GM12878 (cell line): ENCODE measurements at regions not wholly inside any gene's neighbourhood (a gene's known extent, or its start where the extent isn't known, plus 50 kb on each side); places are given as distances from the start of the nearest gene placed in this dataset.

Experiments
- ATAC-seq: fragments of 200-7000 bp; cut with Tn5 transposase; 3 replicates; pipeline ENCODE4 v1.9.1; 2020; ENCODE audit warnings: mild to moderate bottlenecking, moderate library complexity
- BruUV-seq: library from RNA; stranded (reverse); fragments of 400-500 nt; replicated peaks from 2 replicates; lab custom pipeline; 2021; lab: Mats Ljungman, UMichigan
- CTCF ChIA-PET: fragments of 300-600 bp; sonication (Branson Sonifier 250); formaldehyde crosslinking; extraction: SDS; loops from one replicate; lab custom pipeline; 2021; ENCODE audit warnings: inconsistent platforms; lab: Yijun Ruan, JAX
- POLR2A ChIA-PET: fragments of 350-600 bp; formaldehyde crosslinking; extraction: SDS; loops from one replicate; lab custom pipeline; 2021; ENCODE audit warnings: inconsistent platforms; lab: Charles Lee
- RAD21 ChIA-PET: fragments of 300-600 bp; sonication (Branson Sonifier 250); formaldehyde crosslinking; loops from one replicate; lab custom pipeline; 2023; ENCODE audit warnings: antibody characterized with exemption; ENCODE audit not compliant: unreplicated experiment; lab: Charles Lee
- SMC1A ChIA-PET: fragments of 300-600 bp; sonication (Branson Sonifier 250); formaldehyde crosslinking; loops from one replicate; lab custom pipeline; 2023; ENCODE audit not compliant: unreplicated experiment, uncharacterized antibody; lab: Charles Lee
- DNase-seq: peaks from one replicate; pipeline ENCODE4 v3.0.0-alpha.2; 2011; ENCODE audit warnings: low read depth, low spot score
- FAIRE-seq: peaks from 3 replicates; lab custom pipeline; 2011; peaks lifted over from hg19 to GRCh38; lab: Jason Lieb, UNC
- H2AFZ ChIP-seq: 2 replicates; pipeline ENCODE4 v1.6.0; 2011; ENCODE audit warnings: low read depth, low read length, control low read depth; ENCODE audit not compliant: control insufficient read depth
- H3K27ac ChIP-seq: 2 replicates; pipeline ENCODE4 v1.5.1; 2011; ENCODE audit warnings: control low read depth; ENCODE audit not compliant: control insufficient read depth, insufficient read depth
- H3K27me3 ChIP-seq, 2 experiments: replicated peaks in 1 of 2; 2 replicates each; pipeline versions ENCODE4 v1.6.0 to v1.6.1; 2011; ENCODE audit warnings: low read length in 1 of 2; ENCODE audit not compliant: control insufficient read depth in 2 of 2, insufficient read depth in 2 of 2
- H3K36me3 ChIP-seq, 2 experiments: 2 replicates each; pipeline ENCODE4 v1.5.1; 2011; ENCODE audit warnings: low read length in 1 of 2; ENCODE audit not compliant: control insufficient read depth in 2 of 2, insufficient read depth in 2 of 2
- H3K4me1 ChIP-seq: 2 replicates; pipeline ENCODE4 v1.6.1; 2011; ENCODE audit warnings: mild to moderate bottlenecking, low read length, moderate library complexity, mixed read lengths; ENCODE audit not compliant: control insufficient read depth, insufficient read depth
- H3K4me2 ChIP-seq: 2 replicates; pipeline ENCODE4 v1.6.0; 2011; ENCODE audit warnings: control low read depth; ENCODE audit not compliant: control insufficient read depth, insufficient read depth
- H3K4me3 ChIP-seq: fragments of 200-600 bp; sonication (generic); 2 replicates; pipeline ENCODE4 v1.5.1; 2016
- H3K79me2 ChIP-seq: 2 replicates; pipeline ENCODE4 v1.6.0; 2011; ENCODE audit warnings: low read length; ENCODE audit not compliant: control insufficient read depth, insufficient read depth
- H3K9ac ChIP-seq: 2 replicates; pipeline ENCODE4 v1.8.0; 2011; ENCODE audit warnings: low read length, control low read depth, mixed read lengths; ENCODE audit not compliant: control insufficient read depth, insufficient read depth
- H3K9me3 ChIP-seq: replicated peaks from 3 replicates; pipeline ENCODE4 v1.5.1; 2011; ENCODE audit warnings: mild to moderate bottlenecking, low read length; ENCODE audit not compliant: control insufficient read depth, insufficient read depth
- H4K20me1 ChIP-seq: 2 replicates; pipeline ENCODE4 v1.6.0; 2011; ENCODE audit not compliant: control insufficient read depth, insufficient read depth
- EED ChIP-seq: sonication (generic); IDR thresholded peaks from 2 replicates; pipeline ENCODE4 v1.6.1; 2016; ENCODE audit warnings: antibody characterized with exemption, low read depth
- FOS ChIP-seq: IDR thresholded peaks from 3 replicates; pipeline ENCODE4 v1.6.1; 2011; ENCODE audit warnings: borderline replicate concordance; ENCODE audit not compliant: insufficient read length; ENCODE audit errors: extremely low read depth
- IKZF2 ChIP-seq, 2 experiments: fragments of 450-650 bp; IDR thresholded peaks; 2 replicates each; pipeline ENCODE4 v1.6.1; 2017; ENCODE audit warnings: mild to moderate bottlenecking in 2 of 2, moderate library complexity in 2 of 2
- KAT2A ChIP-seq: conservative IDR thresholded peaks from 2 replicates; pipeline ENCODE4 v1.6.1; 2011; ENCODE audit warnings: low read depth, low read length; ENCODE audit not compliant: control insufficient read depth
- RAD51 ChIP-seq: fragments of 450-650 bp; IDR thresholded peaks from 2 replicates; pipeline ENCODE4 v1.6.1; 2016; ENCODE audit warnings: moderate library complexity, mild to moderate bottlenecking, inconsistent platforms
- RB1 ChIP-seq: fragments of 450-650 bp; formaldehyde crosslinking; IDR thresholded peaks from 2 replicates; pipeline ENCODE4 v1.6.1; 2017; ENCODE audit warnings: mild to moderate bottlenecking, borderline replicate concordance
- RBBP5 ChIP-seq: fragments of 200-600 bp; sonication (generic); conservative IDR thresholded peaks from 2 replicates; pipeline ENCODE4 v1.6.1; 2016
- RCOR1 ChIP-seq: conservative IDR thresholded peaks from 2 replicates; pipeline ENCODE4 v1.6.1; 2012; ENCODE audit warnings: low read depth, low read length, improper control_type of control experiment
- SMAD1 ChIP-seq: fragments of 450-650 bp; IDR thresholded peaks from 2 replicates; pipeline ENCODE4 v1.6.1; 2018; ENCODE audit warnings: mild to moderate bottlenecking, low read depth; ENCODE audit not compliant: partially characterized antibody
- WGBS: methylation state at CpG from one replicate; pipeline ENCODE4 v1.1.6; 2016; ENCODE audit warnings: low lambda C conversion rate; ENCODE audit not compliant: insufficient replicate concordance, insufficient coverage; ENCODE audit errors: missing lambda C conversion rate; 5-methylcytosine and 5-hydroxymethylcytosine counted together
- in situ Hi-C: fragments of 300-500 bp; cut with MboI; formaldehyde crosslinking; loops from 9 replicates; pipeline ENCODE4 v1.14.3; 2018; ENCODE audit warnings: mixed read lengths
- intact Hi-C: fragments of 100-400 bp; cut with micrococcal nuclease; formaldehyde crosslinking; loops from one replicate; pipeline ENCODE4 v1.14.2; 2022; ENCODE audit not compliant: unreplicated experiment
- TF ChIP-seq, protein P1 (sequence below): IDR thresholded peaks from 2 replicates; pipeline ENCODE4 v1.6.1; 2012; ENCODE audit warnings: low read depth, low read length, improper control_type of control experiment
- TF ChIP-seq, protein P2 (sequence below): IDR thresholded peaks from 2 replicates; pipeline ENCODE4 v1.6.1; 2012; ENCODE audit warnings: improper control_type of control experiment, low read depth, low read length; ENCODE audit not compliant: insufficient replicate concordance

DNA sequence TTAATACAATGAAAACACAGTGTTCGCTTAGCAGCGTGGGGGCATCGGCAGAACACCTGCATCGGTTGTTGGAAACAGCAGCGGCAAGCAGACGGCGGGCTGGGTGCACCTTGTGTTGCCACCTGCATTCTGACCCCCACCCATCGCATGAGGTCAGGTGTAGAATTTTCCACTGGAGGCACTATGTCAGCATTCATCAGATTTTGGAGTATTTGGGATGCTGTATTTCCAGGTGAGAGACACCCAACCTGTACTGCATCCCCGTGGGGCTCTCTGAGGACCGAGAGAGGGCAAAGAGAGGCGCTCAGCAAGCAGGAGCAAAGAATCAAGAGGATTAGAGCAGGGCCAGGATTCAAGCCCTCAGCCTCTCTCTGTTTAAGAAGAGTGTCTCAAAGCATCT lies 116.4 kb upstream of the MGMT start:
- TF ChIP-seq RB1 (no peak), SMAD1 (no peak), RAD51 (no peak), RBBP5 (no peak), FOS (no peak), EED (no peak), RCOR1 (no peak)
- TF ChIP-seq, protein P1, sequence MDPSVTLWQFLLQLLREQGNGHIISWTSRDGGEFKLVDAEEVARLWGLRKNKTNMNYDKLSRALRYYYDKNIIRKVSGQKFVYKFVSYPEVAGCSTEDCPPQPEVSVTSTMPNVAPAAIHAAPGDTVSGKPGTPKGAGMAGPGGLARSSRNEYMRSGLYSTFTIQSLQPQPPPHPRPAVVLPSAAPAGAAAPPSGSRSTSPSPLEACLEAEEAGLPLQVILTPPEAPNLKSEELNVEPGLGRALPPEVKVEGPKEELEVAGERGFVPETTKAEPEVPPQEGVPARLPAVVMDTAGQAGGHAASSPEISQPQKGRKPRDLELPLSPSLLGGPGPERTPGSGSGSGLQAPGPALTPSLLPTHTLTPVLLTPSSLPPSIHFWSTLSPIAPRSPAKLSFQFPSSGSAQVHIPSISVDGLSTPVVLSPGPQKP, result no peak
- no peak overlapping the region for H3K27ac ChIP-seq
- H4K20me1 ChIP-seq, result no peaks in the 10 kb centered on the region
- no peaks in the 10 kb centered on the region for H3K36me3 ChIP-seq
- intact Hi-C loops (no loop called here), in situ Hi-C loops (no loop called here)
- no peaks in the 10 kb centered on the region for H3K9me3 ChIP-seq
- 25% methylated on average over 11 of the region's 11 CpGs for WGBS
- no peaks in the 10 kb centered on the region for H3K27me3 ChIP-seq
- no peak overlapping the region for H3K4me2 ChIP-seq
- DNase-seq (no peak), FAIRE-seq (no peak), ATAC-seq (no peak)
- ChIA-PET SMC1A (no interaction called here), CTCF (no interaction called here), RAD21 (no interaction called here), POLR2A (no interaction called here)
- no peak overlapping the region for H3K9ac ChIP-seq
- no peaks in the 10 kb centered on the region for H3K79me2 ChIP-seq
- BruUV-seq, result no TSS peak
- H3K4me3 ChIP-seq, result no peak overlapping the region
- no peaks in the 10 kb centered on the region for H3K4me1 ChIP-seq
- no peak overlapping the region for H2AFZ ChIP-seq

DNA sequence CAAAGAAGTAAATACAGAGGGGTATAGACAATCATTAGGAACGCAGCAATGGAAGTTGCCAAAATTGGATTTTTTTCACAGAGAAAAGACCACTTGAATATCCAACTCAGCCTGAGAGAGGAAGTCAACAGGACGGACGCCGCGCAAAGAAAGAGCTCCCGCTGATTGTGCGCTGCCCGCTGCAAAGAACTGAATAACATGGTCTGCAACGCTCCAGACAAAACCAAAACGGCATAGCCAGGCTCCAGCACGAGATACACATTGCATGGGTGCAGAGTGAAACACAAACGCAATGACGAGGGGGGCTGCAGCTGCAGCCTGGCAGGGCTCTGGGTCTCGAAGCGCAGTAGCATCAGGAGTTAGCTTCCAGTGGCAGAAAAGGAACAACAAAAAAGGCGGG lies 113.9 kb upstream of the MGMT start:
- DNase-seq, result no peak
- POLR2A ChIA-PET, result no interaction called here
- Histone ChIP-seq H3K27ac (no peak overlapping the region), H3K36me3 (no peaks in the 10 kb centered on the region), H3K4me3 (no peak overlapping the region), H3K4me1 (no peaks in the 10 kb centered on the region), H3K79me2 (no peaks in the 10 kb centered on the region), H3K9me3 (no peaks in the 10 kb centered on the region), H4K20me1 (no peaks in the 10 kb centered on the region), H3K27me3 (no peaks in the 10 kb centered on the region), H3K4me2 (no peak overlapping the region), H3K9ac (no peak overlapping the region), H2AFZ (no peak overlapping the region)
- ATAC-seq, result no peak
- no peak for FAIRE-seq
- 53% methylated on average over 16 of the region's 16 CpGs for WGBS
- in situ Hi-C loops, result no loop called here
- CTCF ChIA-PET, result no interaction called here
- no TSS peak for BruUV-seq
- intact Hi-C loops, result no loop called here
- RAD21 ChIA-PET, result no interaction called here
- SMC1A ChIA-PET, result no interaction called here
- TF ChIP-seq, protein P2, sequence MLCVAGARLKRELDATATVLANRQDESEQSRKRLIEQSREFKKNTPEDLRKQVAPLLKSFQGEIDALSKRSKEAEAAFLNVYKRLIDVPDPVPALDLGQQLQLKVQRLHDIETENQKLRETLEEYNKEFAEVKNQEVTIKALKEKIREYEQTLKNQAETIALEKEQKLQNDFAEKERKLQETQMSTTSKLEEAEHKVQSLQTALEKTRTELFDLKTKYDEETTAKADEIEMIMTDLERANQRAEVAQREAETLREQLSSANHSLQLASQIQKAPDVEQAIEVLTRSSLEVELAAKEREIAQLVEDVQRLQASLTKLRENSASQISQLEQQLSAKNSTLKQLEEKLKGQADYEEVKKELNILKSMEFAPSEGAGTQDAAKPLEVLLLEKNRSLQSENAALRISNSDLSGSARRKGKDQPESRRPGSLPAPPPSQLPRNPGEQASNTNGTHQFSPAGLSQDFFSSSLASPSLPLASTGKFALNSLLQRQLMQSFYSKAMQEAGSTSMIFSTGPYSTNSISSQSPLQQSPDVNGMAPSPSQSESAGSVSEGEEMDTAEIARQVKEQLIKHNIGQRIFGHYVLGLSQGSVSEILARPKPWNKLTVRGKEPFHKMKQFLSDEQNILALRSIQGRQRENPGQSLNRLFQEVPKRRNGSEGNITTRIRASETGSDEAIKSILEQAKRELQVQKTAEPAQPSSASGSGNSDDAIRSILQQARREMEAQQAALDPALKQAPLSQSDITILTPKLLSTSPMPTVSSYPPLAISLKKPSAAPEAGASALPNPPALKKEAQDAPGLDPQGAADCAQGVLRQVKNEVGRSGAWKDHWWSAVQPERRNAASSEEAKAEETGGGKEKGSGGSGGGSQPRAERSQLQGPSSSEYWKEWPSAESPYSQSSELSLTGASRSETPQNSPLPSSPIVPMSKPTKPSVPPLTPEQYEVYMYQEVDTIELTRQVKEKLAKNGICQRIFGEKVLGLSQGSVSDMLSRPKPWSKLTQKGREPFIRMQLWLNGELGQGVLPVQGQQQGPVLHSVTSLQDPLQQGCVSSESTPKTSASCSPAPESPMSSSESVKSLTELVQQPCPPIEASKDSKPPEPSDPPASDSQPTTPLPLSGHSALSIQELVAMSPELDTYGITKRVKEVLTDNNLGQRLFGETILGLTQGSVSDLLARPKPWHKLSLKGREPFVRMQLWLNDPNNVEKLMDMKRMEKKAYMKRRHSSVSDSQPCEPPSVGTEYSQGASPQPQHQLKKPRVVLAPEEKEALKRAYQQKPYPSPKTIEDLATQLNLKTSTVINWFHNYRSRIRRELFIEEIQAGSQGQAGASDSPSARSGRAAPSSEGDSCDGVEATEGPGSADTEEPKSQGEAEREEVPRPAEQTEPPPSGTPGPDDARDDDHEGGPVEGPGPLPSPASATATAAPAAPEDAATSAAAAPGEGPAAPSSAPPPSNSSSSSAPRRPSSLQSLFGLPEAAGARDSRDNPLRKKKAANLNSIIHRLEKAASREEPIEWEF, result no peak
- TF ChIP-seq KAT2A, result no peak
- TF ChIP-seq IKZF2 (IDR thresholded peaks at IDR 0.05), result no peak
